ENCODE measurements at regions not wholly inside any gene's neighbourhood (a gene's known extent, or its start where the extent isn't known, plus 50 kb on each side); places are given as distances from the start of the nearest gene placed in this dataset.

DNA sequence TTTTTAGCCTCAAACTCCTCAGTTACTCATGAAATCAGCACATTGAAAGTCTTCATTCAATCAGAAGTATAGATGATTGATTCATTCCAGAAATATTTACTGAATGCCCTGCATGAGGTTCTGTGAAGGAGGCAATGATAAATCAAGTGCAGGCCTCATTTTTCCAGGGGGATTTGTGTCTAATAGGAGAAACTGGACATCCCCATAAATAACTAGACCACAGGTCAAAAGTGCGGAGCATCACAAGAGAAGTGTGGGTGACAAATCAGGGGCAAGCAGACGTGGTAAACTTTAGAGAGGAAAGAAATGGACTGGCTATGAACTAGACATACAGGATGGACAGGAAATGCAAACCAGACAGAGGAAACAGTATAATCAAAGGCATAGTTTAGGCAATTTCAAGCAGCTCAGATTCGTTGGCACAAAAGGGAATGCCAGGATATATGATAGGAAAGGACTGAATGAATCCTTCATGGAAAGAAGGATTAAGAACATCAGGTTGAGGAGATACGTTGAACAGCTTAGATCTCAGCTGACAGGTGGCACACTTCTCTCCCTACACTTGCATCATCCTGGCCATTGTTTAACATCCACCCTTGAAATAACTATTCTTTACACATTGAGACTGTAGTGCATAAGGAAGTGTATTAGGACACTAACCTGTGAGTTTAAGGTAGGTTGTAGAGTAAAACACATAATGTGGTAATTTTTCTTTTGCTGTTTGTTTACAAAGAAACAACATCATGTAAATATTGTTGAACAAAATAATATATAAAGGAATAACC lies 69.6 kb upstream of the RASGEF1B start:
- Histone ChIP-seq H3K36me3 (ENCODE audit: control insufficient read depth, insufficient read depth, low read length) (no peaks in the 10 kb centered on the region), H3K9me3 (ENCODE audit: control insufficient read depth, insufficient read depth, low read depth, low read length) (no peaks in the 10 kb centered on the region), H3K4me3 (ENCODE audit: low read depth in 2 of 2, low read length in 2 of 2) (no peak overlapping the region), H3K4me1 (ENCODE audit: control insufficient read depth, insufficient read depth, low read length) (no peaks in the 10 kb centered on the region), H3K27ac (ENCODE audit: low read length) (no peak overlapping the region), H3K27me3 (ENCODE audit: control insufficient read depth, insufficient read depth, low read length) (no peaks in the 10 kb centered on the region)
- POLR2A ChIA-PET: no interaction called here
- in situ Hi-C loops (cut with HindIII; ENCODE audit: low pct_unique_long_range_greater_than_20kb, low sequenced_read_pairs) (no loop called here), intact Hi-C loops (cut with micrococcal nuclease; ENCODE audit: unreplicated experiment) (no loop called here)
- no TSS peak for BruUV-seq (replicated peaks)
- DNase-seq (ENCODE audit: low read depth, low spot score) (no peak), ATAC-seq (no peak)
- TF ChIP-seq, protein P1, sequence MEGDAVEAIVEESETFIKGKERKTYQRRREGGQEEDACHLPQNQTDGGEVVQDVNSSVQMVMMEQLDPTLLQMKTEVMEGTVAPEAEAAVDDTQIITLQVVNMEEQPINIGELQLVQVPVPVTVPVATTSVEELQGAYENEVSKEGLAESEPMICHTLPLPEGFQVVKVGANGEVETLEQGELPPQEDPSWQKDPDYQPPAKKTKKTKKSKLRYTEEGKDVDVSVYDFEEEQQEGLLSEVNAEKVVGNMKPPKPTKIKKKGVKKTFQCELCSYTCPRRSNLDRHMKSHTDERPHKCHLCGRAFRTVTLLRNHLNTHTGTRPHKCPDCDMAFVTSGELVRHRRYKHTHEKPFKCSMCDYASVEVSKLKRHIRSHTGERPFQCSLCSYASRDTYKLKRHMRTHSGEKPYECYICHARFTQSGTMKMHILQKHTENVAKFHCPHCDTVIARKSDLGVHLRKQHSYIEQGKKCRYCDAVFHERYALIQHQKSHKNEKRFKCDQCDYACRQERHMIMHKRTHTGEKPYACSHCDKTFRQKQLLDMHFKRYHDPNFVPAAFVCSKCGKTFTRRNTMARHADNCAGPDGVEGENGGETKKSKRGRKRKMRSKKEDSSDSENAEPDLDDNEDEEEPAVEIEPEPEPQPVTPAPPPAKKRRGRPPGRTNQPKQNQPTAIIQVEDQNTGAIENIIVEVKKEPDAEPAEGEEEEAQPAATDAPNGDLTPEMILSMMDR (IDR thresholded peaks at IDR 0.05): no peak
- TF ChIP-seq SIN3A (IDR thresholded peaks at IDR 0.05; ENCODE audit: borderline replicate concordance, insufficient read depth, low read depth, low read length) (no peak), POLR2AphosphoS5 (IDR thresholded peaks at IDR 0.05; ENCODE audit: low read depth, low read length) (no peak), REST (IDR thresholded peaks at IDR 0.05; ENCODE audit: insufficient read depth in 1 of 2, low read depth in 2 of 2, low read length in 1 of 2) (no peak), TCF7L2 (IDR thresholded peaks at IDR 0.05; ENCODE audit: low read depth, low read length) (no peak)
- CTCF ChIA-PET: no interaction called here

DNA sequence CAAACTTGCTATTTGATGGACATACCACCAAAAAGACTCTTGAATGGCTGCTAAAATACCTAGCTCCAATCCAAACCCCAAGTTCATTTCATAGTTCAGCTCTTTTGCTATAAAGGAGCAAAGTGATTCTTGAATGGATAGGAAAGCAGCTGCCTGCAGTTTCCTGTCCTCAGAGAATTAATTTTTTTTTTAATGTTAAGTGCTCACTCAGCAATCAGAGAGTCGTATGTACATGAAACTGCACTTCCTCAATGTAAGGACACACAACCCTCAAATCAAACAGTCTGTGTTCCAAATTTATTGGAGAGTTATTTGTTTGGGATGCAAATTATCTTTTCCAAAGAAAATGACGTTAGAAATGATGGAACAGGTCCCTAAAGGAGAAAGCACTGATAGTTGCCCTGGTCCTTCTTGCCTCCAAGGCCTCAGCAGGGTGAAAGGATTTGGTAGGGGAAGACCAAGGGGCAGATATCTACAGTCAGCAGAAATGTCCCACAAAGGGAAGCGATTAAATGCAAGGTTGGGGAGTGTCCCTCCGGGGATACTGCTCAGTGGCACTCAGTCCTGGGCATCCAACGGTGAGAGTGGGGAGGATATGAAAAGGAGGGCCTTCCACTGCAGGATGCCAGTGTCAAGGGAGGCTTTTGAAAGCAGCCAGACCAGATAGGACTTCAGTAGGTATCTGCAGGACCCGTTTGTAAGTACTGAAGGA lies 67.2 kb upstream of the RASGEF1B start:
- POLR2A ChIA-PET: no interaction called here
- Histone ChIP-seq H3K4me3 (ENCODE audit: low read depth in 2 of 2, low read length in 2 of 2) (no peak overlapping the region), H3K36me3 (ENCODE audit: control insufficient read depth, insufficient read depth, low read length) (no peaks in the 10 kb centered on the region), H3K27ac (ENCODE audit: low read length) (no peak overlapping the region), H3K9me3 (ENCODE audit: control insufficient read depth, insufficient read depth, low read depth, low read length) (no peaks in the 10 kb centered on the region), H3K4me1 (ENCODE audit: control insufficient read depth, insufficient read depth, low read length) (no peaks in the 10 kb centered on the region), H3K27me3 (ENCODE audit: control insufficient read depth, insufficient read depth, low read length) (no peaks in the 10 kb centered on the region)
- intact Hi-C loops (cut with micrococcal nuclease; ENCODE audit: unreplicated experiment) (no loop called here), in situ Hi-C loops (cut with HindIII; ENCODE audit: low pct_unique_long_range_greater_than_20kb, low sequenced_read_pairs) (no loop called here)
- DNase-seq (ENCODE audit: low read depth, low spot score): no peak
- CTCF ChIA-PET: no interaction called here
- ATAC-seq: no peak
- TF ChIP-seq POLR2AphosphoS5 (IDR thresholded peaks at IDR 0.05; ENCODE audit: low read depth, low read length) (no peak), SIN3A (IDR thresholded peaks at IDR 0.05; ENCODE audit: borderline replicate concordance, insufficient read depth, low read depth, low read length) (no peak), REST (IDR thresholded peaks at IDR 0.05; ENCODE audit: insufficient read depth in 1 of 2, low read depth in 2 of 2, low read length in 1 of 2) (no peak), TCF7L2 (IDR thresholded peaks at IDR 0.05; ENCODE audit: low read depth, low read length) (no peak)
- TF ChIP-seq, protein P1 (IDR thresholded peaks at IDR 0.05): no peak
- BruUV-seq (replicated peaks): no TSS peak

Measured in Panc1 (cell line).